ENCODE measurements at regions not wholly inside any gene's neighbourhood (a gene's known extent, or its start where the extent isn't known, plus 50 kb on each side); places are given as distances from the start of the nearest gene placed in this dataset.

DNA sequence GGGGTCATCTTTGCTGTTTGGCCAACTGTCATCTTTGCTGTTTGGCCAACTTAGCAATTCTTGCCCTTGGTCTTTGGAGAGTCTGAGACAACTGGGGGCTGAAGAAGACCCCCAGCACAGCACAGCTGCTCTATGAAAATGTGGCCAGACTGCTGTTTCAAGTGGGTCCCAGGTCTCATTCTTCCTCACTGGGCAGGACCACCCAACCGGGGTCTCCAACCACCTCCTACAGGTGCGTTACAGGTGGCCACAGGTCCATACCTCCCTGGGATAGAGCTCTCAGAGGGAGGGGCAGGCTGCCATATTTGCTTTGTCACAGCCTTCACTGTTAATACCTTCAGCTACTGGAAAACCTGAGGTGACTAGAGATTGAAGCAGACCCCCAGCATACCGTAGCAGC, 82.1 kb upstream of the TCEAL2 start:
- TF ChIP-seq, protein P1, sequence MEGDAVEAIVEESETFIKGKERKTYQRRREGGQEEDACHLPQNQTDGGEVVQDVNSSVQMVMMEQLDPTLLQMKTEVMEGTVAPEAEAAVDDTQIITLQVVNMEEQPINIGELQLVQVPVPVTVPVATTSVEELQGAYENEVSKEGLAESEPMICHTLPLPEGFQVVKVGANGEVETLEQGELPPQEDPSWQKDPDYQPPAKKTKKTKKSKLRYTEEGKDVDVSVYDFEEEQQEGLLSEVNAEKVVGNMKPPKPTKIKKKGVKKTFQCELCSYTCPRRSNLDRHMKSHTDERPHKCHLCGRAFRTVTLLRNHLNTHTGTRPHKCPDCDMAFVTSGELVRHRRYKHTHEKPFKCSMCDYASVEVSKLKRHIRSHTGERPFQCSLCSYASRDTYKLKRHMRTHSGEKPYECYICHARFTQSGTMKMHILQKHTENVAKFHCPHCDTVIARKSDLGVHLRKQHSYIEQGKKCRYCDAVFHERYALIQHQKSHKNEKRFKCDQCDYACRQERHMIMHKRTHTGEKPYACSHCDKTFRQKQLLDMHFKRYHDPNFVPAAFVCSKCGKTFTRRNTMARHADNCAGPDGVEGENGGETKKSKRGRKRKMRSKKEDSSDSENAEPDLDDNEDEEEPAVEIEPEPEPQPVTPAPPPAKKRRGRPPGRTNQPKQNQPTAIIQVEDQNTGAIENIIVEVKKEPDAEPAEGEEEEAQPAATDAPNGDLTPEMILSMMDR (conservative IDR thresholded peaks at IDR 0.05), result no peak
- no peak for TF ChIP-seq ZFX (IDR thresholded peaks at IDR 0.05)
